ENCODE measurements at regions not wholly inside any gene's neighbourhood (a gene's known extent, or its start where the extent isn't known, plus 50 kb on each side); places are given as distances from the start of the nearest gene placed in this dataset.
"Not testable (repeated sequence)": the region's sequence is repeated elsewhere in the genome, so short reads cannot be mapped to it uniquely, and the experiment has no call there.

DNA sequence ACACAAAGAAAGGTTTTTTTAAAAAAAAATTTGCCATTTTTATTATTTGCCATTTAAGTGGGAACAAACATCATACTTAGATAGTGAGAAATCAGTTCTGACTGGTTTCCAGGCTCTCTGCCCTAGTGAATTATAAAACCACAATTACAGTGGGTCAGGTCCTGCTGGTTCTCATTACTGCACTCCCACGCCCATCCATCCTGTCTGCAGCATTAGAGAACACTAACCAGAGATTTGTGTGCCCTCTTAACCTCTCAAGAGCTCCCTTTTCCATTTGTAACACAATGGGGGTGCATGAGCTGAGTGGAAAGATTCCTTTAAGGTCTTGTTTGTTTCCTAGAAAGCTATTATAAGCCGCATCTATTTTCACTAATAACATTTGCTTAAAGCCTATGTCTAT, 489.3 kb downstream of the AMY1C start:
- no peak for DNase-seq (ENCODE audit: extremely low read depth, low read depth)
- TF ChIP-seq, protein P1, sequence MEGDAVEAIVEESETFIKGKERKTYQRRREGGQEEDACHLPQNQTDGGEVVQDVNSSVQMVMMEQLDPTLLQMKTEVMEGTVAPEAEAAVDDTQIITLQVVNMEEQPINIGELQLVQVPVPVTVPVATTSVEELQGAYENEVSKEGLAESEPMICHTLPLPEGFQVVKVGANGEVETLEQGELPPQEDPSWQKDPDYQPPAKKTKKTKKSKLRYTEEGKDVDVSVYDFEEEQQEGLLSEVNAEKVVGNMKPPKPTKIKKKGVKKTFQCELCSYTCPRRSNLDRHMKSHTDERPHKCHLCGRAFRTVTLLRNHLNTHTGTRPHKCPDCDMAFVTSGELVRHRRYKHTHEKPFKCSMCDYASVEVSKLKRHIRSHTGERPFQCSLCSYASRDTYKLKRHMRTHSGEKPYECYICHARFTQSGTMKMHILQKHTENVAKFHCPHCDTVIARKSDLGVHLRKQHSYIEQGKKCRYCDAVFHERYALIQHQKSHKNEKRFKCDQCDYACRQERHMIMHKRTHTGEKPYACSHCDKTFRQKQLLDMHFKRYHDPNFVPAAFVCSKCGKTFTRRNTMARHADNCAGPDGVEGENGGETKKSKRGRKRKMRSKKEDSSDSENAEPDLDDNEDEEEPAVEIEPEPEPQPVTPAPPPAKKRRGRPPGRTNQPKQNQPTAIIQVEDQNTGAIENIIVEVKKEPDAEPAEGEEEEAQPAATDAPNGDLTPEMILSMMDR (IDR thresholded peaks at IDR 0.05; ENCODE audit: low read depth, low read length), result no peak

DNA sequence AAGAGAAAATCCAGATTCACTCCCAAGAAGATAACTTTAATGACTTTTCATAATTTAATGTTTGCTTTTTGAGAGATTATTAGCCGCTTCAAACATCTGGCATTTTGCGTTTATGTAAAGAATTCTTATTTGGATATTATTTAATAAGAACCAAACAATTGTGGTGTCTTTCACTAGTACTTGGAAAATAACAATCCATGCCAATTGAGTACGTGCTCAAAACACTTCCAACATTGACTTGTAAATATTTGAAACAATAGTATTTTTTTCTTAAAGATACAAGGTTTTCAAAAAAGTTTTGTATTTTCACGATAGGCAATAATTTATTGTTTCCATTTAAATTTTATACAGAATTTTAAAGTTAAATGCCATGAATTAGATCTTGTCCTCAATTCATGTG, 498.7 kb downstream of the AMY1C start:
- no peak for DNase-seq (ENCODE audit: extremely low read depth, low read depth)
- TF ChIP-seq, protein P1 (IDR thresholded peaks at IDR 0.05; ENCODE audit: low read depth, low read length), result no peak

DNA sequence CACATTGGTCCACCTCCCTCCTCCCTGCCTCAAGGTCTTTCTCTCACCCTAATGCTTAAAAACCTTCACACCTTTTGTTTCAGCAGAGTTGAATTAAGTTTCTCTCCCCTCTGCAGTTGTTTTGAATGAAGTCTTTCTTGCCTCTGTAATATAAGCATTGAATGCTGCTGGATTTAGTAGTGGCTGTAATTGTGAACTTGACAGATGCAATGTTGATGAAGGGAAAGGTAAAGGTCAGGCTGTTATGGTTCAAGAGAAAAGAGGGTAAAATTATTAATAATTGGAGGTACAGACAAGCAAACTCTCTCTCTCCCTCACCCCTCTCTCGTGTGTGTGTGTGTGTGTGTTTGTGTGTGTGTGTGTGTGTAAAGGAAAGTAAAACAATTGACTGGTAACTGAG, 509.8 kb downstream of the AMY1C start:
- no peak for DNase-seq (ENCODE audit: extremely low read depth, low read depth)
- TF ChIP-seq, protein P1 (IDR thresholded peaks at IDR 0.05; ENCODE audit: low read depth, low read length), result no peak

DNA sequence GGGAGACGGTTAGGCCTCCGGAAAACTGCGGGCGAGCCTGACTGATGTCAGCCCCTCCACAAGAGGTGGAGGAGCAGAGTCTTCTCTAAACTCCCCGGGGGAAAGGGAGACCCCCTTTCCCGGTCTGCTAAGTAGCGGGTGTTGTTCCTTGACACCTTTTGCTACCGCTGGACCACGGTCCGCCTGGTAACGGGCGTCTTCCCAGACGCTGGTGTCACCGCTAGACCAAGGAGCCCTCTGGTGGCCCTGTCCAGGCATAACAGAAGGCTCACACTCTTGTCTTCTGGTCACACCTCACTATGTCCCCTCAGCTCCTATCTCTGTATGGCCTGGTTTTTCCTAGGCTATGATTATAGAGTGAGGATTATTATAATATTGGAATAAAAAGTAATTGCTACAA, 513.4 kb downstream of the AMY1C start:
- DNase-seq (ENCODE audit: extremely low read depth, low read depth), result not testable (repeated sequence)

DNA sequence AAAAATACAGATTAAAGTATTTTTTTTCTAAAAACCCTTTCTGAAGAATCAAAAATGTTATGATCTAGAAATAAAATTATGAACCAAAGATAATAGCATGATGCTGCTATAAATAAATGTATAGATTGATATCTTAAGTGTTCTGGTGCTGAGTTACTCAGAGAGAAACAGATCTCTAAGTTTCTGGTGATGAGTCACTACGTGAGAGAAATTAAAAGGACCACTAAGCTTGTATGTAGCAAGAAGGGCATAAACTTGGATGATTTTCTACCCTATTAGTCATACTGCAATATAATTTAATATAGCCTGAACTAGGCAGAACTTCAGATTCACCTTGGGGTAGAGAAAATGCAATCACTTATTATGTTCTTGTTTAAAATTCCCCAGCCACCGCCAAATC, 514.8 kb downstream of the AMY1C start:
- TF ChIP-seq, protein P1 (IDR thresholded peaks at IDR 0.05; ENCODE audit: low read depth, low read length), result no peak

DNA sequence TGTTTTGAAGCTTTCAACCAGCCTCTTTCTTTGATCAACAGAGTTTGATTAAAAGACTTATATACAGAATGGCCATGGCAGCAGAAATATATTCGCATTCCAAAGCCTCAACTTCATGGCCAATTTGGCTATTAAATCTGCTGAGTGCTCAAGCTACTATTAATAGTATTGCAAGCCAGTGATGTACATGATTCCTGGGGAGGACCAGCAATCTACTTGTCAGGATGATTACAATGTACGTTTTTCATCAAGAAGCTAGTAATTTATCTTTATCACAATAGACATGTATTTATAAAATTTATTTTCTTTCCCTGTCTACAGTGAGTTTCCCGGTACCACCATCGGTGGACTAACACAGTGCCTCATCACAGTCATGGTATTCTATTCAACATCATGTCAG, 515.5 kb downstream of the AMY1C start:
- TF ChIP-seq, protein P1 (IDR thresholded peaks at IDR 0.05; ENCODE audit: low read depth, low read length), result no peak

More for the DNA sequence above, 514.8 kb downstream of the AMY1C start:
- no peak for DNase-seq (ENCODE audit: extremely low read depth, low read depth)

DNA sequence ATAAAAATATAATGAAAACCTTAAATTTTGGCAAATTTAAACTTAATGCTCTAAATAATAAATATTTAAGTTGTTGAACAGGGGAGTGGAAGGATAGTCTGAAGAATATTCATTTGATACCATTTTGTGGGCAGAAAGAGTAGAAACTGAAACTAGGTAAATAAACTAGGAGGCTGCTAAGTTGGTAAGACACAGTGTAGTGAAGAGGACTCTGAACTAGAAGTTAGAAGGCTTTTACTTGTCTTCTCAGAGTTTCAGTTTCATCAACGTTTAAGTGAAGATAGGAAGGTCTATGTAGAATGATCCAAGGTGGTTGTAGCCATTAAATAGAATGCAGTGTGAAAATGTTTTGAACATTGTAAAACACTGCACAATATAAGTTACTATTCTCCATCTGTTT, 516.9 kb downstream of the AMY1C start:
- DNase-seq (ENCODE audit: extremely low read depth, low read depth), result no peak
- TF ChIP-seq, protein P1 (IDR thresholded peaks at IDR 0.05; ENCODE audit: low read depth, low read length), result no peak

More for the DNA sequence above, 515.5 kb downstream of the AMY1C start:
- DNase-seq (ENCODE audit: extremely low read depth, low read depth), result no peak

DNA sequence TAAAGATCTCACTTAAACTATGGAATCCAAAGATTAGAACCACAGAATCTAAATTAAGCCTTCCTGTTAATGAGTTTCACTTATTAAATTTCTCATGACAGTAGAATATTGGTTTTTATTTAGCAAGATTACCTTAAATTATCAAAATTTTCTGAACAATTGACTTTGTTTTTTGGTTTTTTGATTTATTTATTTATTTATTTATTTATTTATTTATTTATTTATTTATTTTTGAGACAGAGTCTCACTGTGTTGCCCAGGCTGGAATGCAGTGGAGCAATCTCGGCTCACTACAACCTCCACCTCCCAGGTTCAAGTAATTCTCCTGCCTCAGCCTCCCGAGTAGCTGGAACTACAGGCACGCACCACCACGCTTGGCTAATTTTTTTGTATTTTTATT, 538.6 kb downstream of the AMY1C start:
- DNase-seq (ENCODE audit: extremely low read depth, low read depth), result not testable (repeated sequence)

DNA sequence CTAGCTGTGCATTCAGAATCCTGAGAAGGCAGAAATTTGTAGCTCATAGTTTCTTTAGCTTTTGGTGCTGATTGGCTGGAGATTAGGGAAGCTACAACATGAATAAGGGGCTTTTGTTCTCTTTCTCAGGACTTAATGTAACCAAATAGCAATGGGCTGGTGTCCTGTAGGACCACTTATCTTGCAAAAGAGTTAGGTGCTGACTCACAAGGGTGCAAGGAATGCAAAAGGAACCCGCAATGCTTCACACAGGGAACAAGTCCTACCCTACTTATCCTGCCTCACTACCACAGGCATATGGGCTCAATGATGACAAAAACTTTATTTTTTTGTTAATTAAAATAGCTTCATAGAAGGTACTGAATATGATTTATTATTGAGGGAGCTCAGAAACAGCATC, 541.5 kb downstream of the AMY1C start:
- DNase-seq (ENCODE audit: extremely low read depth, low read depth), result no peak
- TF ChIP-seq, protein P1 (IDR thresholded peaks at IDR 0.05; ENCODE audit: low read depth, low read length), result no peak
